Dedifferentiated amniotic fluid mesenchymal stem cell (primary cell): ENCODE measurements at regions not wholly inside any gene's neighbourhood (a gene's known extent, or its start where the extent isn't known, plus 50 kb on each side); places are given as distances from the start of the nearest gene placed in this dataset.

Source experiments
- DNase-seq: peaks from one replicate; pipeline ENCODE4 v3.0.0-alpha.2; 2016; ENCODE audit errors: extremely low spot score

- DNase-seq, result no peak
Measured at GRCh38 chr20:61159957-61160686, 91.9 kb upstream of the CDH4 start.

DNA sequence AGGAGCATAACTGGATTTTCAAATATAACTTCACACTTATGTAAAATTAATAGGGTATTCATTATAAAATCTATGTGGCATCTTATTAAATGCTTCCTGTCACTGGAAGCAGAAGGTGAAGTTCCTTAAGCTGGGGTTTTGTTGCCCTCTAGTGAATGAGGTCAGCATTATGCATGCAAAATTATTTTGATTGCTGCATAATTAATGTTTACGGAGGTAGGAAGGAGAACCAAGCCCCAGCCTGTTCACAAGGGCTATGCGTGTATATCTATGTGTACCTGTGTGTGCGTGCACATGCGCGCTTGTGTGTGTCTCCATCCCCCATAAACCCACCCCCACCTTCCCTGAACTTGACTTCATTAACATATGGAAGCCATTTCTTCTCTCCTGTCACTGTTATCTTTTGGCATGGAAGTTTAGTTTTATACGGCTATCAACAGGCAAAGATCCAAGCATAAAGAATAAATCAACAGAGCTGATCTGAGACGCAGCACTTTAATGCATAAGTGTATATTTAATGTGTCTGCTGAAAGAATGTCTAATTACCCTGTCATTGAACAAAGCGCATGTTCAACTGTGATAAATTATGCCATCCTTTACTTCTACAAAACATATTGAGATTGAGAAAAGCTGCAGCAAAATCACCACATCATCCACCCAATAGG lies 90.2 kb upstream of the CDH4 start:
- DNase-seq, result no peak

- DNase-seq, result no peak
Measured at GRCh38 chr20:61162451-61162850, 89.6 kb upstream of the CDH4 start.

DNA sequence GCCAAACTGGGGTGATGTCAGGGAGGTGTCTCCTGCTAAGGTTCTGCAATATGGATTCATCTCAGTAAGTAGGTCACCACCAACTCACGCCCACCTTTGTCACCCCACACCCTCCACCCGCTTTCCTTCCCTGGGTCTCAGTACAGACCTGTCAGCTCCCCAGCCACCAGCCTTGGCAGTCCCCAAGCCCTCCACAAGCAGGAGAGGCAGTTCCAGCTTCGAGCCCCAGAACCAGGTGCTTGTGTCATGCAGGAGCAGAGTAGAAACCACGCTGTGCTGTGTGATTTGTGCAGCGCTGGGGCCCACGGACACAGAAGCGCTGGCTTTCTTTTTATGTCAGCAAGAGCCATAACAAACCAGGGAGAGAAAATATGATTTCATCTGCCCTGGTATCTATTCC lies 89.0 kb upstream of the CDH4 start:
- DNase-seq, result no peak

GRCh38 chr20:61166324-61166723 lies 85.7 kb upstream of the CDH4 start:
- peak; percentile 23 for DNase-seq

GRCh38 chr20:61168605-61169004 lies 83.5 kb upstream of the CDH4 start:
- no peak for DNase-seq

GRCh38 chr20:61169874-61170273 lies 82.2 kb upstream of the CDH4 start:
- DNase-seq, result no peak

- DNase-seq, result no peak
Measured at GRCh38 chr20:61170496-61171320, 81.4 kb upstream of the CDH4 start.

- no peak for DNase-seq
Measured at GRCh38 chr20:61173267-61173666, 78.8 kb upstream of the CDH4 start.

GRCh38 chr20:61173961-61174725 lies 77.9 kb upstream of the CDH4 start:
- DNase-seq, result no peak

DNA sequence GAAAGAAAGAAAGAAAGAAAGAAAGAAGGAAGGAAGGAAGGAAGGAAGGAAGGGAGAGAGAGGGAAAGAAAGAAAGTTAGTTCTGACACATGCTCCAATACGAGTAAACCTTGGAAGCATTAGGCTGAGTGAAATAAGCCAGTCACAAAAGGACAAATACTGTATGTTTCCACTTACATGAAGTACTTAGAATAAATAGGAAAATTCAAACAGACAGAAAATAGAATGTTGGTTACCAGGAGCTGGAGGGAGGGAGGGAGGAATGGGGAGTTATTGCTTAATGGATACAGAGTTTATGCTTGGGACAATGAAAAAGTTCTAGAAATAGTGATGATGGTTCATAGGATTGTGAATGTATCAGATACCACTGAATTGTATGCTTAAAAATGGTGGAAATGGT lies 75.2 kb upstream of the CDH4 start:
- no peak for DNase-seq

DNA sequence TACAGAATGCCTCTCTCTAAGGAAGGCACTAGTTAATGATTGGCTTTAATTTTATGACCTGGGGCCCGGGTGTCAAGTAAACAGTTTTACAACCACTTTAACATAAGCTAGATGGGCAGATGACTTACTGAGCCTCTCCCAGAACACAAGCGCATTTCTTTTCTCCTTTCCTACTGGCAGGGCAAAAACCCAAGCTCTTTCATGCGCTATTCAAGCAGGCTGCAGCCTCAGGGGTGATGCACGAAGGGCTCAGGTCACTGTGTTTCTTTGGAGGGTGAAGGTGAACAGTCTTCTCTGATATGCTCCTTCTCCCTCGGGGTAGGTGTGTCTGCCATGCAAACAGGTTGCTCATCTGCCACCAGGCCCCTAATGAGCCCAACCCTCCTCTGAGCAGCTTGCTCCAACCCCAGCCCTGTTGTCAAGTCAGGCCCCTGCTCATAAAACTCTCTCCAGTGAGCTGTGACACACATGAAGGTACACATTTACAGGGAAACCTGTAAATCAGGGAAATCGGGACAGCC lies 73.5 kb upstream of the CDH4 start:
- no peak for DNase-seq

GRCh38 chr20:61184194-61184593 lies 67.9 kb upstream of the CDH4 start:
- no peak for DNase-seq

DNA sequence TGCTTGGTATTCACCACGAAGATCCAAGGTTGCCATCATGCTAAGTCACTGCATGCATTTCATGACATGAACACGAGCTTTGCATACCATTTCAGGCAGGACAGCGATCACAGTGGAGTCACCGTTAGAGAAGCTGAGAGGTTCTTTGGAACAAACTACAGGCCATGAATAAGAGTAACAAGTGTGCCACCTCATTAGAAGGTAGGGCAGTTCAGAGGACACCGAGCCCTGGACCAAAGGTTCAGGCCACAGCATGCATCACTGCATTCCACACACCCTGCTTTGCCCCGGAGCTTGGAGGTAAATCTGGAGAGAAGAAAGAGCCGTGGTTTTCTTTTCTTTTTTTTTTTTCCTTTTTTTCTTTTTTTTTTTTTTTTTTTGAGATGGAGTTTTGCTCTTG lies 66.9 kb upstream of the CDH4 start:
- DNase-seq, result no peak

DNA sequence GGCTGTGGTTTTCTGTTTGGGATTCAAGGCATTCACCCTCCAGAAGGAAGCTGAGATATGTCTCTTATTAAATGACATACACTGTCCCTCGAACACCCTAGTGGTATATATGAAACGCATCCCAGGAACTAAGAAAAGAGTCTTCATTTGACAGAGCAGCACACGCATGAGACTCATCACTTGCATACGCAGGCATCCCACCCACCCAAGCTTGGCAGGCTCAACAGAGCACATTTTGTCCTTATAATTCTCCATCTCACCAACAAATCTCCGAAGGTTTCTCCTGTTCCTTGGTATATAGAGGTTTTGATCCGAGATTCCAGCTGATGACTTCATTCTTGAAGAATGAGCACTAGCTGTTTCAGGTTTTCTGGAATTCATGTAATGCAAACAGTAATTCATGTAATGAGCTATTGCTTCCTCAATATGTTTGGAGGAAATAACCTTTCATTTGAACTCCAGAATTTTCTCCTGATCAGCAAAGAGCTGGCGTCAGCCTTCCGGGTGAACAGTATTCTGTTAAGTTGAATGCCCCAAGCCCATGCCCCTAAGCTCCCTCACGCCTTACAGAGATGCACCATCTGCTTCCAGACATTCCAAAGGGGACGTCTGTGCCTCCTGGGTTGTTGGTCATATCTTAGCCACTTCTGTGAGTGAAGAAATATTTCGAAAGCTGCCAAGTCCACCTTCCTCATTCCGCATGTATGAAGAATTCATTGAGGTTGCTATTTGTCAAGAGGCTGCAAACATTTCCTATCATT lies 66.0 kb upstream of the CDH4 start:
- DNase-seq, result peak; percentile 52

GRCh38 chr20:61186771-61187472 lies 65.1 kb upstream of the CDH4 start:
- no peak for DNase-seq

DNA sequence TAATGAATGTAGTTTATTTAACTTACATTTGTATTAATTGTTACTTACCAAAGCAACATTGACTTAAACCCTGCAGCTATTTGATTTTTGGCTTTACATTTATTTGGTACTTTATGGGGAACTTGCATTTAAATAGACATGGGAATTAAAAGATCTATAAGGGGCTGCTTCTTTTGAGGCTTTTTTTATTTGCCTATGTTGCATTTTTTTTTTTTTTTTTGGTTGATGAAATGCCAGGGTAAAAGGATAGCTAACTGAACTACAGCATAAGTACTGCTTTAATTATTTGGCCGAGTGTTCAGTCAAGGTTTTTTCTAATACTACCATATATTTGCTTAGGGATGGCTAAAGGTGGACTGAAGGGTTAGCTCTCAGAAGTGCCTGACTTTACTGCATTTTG lies 62.5 kb upstream of the CDH4 start:
- DNase-seq, result no peak

DNA sequence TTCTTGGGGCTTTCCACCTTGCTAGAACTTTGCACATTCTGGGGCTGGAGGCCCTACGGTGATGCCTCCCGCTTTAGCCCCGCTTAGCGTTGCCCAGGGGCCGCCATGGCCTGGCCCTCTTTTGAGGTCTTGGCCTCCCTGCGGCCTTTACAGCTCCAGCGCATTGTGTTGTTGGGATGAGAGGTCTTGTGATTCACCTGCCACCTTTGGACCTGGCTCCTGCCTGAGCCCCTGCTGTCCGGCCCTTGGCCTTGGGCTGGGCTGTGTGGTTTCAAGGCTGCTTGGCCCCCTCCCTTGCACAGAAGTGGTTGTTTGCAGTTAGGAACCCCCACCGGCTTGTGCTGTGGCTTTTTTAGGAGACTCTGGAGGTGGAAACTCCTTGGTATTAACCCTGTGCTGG lies 61.0 kb upstream of the CDH4 start:
- no peak for DNase-seq

DNA sequence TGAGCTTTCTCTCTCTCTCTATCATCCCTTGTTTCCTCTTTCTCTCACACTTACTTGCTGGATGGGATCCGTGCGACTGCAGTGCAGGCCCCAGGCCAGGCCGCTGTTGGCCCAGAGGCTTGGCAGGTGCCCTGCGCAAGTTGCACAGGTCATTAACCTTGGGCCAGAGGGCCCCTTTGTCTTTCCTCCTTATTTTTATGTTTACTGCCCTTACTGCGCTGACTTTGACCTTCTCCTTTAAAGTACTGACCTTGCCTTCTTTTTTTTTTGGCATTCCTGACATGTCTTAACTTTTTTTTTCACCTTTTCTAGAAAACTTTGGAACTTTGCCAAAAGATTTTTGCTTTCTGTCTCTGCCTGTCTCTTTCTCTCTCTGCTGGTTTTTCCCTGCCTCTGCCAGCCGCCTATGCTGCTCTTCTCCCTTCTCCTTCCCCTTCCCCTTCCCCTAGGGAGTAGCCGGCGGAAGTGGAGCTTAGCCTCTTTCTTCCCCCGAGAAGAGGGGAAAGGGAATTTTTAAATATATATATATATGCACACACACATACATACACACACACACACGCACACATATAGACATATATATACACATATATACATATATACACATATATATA lies 59.6 kb upstream of the CDH4 start:
- DNase-seq, result no peak

- DNase-seq, result no peak
Measured at GRCh38 chr20:61193164-61193563, 58.9 kb upstream of the CDH4 start.
